ENCODE measurements at regions not wholly inside any gene's neighbourhood (a gene's known extent, or its start where the extent isn't known, plus 50 kb on each side); places are given as distances from the start of the nearest gene placed in this dataset.
"Not testable (repeated sequence)": the region's sequence is repeated elsewhere in the genome, so short reads cannot be mapped to it uniquely, and the experiment has no call there.

GRCh38 chr2:87567093-87567492 is 180.8 kb upstream of the PLGLB2 start:
- not testable (repeated sequence) for H3K27ac ChIP-seq

- H3K27ac ChIP-seq = not testable (repeated sequence)
Observed at GRCh38 chr2:87567912-87568311, 180.0 kb upstream of the PLGLB2 start.

GRCh38 chr2:87568554-87569278 is 179.2 kb upstream of the PLGLB2 start:
- not testable (repeated sequence) for H3K27ac ChIP-seq

GRCh38 chr2:87569689-87570397 is 178.0 kb upstream of the PLGLB2 start:
- not testable (repeated sequence) for H3K27ac ChIP-seq

GRCh38 chr2:87571889-87572465 is 175.9 kb upstream of the PLGLB2 start:
- not testable (repeated sequence) for H3K27ac ChIP-seq

- H3K27ac ChIP-seq = not testable (repeated sequence)
Observed at GRCh38 chr2:87572906-87573305, 175.0 kb upstream of the PLGLB2 start.

- H3K27ac ChIP-seq = not testable (repeated sequence)
Observed at GRCh38 chr2:87573386-87574192, 174.3 kb upstream of the PLGLB2 start.

- not testable (repeated sequence) for H3K27ac ChIP-seq
Observed at GRCh38 chr2:87574193-87575119, 173.4 kb upstream of the PLGLB2 start.

- not testable (repeated sequence) for H3K27ac ChIP-seq
Observed at GRCh38 chr2:87575138-87575537, 172.7 kb upstream of the PLGLB2 start.

- H3K27ac ChIP-seq = not testable (repeated sequence)
Observed at GRCh38 chr2:87577358-87577757, 170.5 kb upstream of the PLGLB2 start.

GRCh38 chr2:87582152-87582551 is 165.7 kb upstream of the PLGLB2 start:
- H3K27ac ChIP-seq = not testable (repeated sequence)

GRCh38 chr2:87582579-87582978 is 165.3 kb upstream of the PLGLB2 start:
- H3K27ac ChIP-seq = not testable (repeated sequence)

- H3K27ac ChIP-seq = not testable (repeated sequence)
Observed at GRCh38 chr2:87583370-87583769, 164.5 kb upstream of the PLGLB2 start.

- H3K27ac ChIP-seq = not testable (repeated sequence)
Observed at GRCh38 chr2:87583803-87584202, 164.1 kb upstream of the PLGLB2 start.

- not testable (repeated sequence) for H3K27ac ChIP-seq
Observed at GRCh38 chr2:87584268-87584906, 163.5 kb upstream of the PLGLB2 start.

GRCh38 chr2:87587934-87588333 is 160.0 kb upstream of the PLGLB2 start:
- H3K27ac ChIP-seq = not testable (repeated sequence)

- not testable (repeated sequence) for H3K27ac ChIP-seq
Observed at GRCh38 chr2:87592974-87593373, 154.9 kb upstream of the PLGLB2 start.

- not testable (repeated sequence) for H3K27ac ChIP-seq
Observed at GRCh38 chr2:87593784-87594610, 153.9 kb upstream of the PLGLB2 start.

- not testable (repeated sequence) for H3K27ac ChIP-seq
Observed at GRCh38 chr2:87594611-87594992, 153.3 kb upstream of the PLGLB2 start.

- not testable (repeated sequence) for H3K27ac ChIP-seq
Observed at GRCh38 chr2:87595017-87595416, 152.9 kb upstream of the PLGLB2 start.
